ENCODE measurements at regions not wholly inside any gene's neighbourhood (a gene's known extent, or its start where the extent isn't known, plus 50 kb on each side); places are given as distances from the start of the nearest gene placed in this dataset.

DNA sequence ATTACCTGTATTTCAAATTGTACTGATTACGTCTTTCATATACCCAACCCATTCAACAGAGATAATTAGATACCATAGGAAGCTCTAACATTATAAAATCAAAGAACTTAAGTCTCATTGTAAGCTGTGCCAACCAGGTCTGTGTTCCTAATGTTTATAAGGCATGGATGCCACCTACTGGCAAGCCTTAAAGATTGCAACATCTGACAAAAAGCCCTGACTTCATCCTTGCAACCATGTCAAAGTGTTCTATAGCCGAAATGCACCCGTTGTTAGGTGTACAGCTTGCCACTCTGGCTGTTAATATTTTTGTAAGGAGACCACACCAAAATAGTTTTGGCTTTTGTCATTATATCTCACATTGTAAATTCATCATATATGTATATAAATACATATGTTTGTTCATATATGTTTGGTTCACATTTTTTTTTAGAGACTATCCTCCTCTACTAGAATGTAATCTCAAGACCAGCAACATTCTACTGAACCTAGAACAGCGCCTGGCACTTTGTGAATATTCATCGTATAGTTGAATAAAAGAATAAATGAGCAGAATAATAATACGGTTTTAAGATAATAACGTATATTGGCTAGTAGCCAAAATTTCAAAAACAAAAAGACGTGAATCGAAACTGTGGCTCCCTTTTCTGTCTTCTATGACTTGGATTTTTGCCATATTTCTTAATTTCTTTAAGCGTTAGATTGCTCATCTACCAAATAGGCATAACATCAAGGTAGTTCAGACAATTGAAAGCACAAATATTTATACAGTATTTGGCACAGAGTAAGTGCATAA lies 258.1 kb downstream of the TBL1XR1 start:
- TF ChIP-seq POLR2A (IDR thresholded peaks at IDR 0.05; ENCODE audit: low read length): no peak
- no peak for TF ChIP-seq GATA1 (IDR thresholded peaks at IDR 0.05; ENCODE audit: low read depth, low read length)

Data from erythroblast (primary cell).